NT2/D1 (cell line): ENCODE measurements at regions not wholly inside any gene's neighbourhood (a gene's known extent, or its start where the extent isn't known, plus 50 kb on each side); places are given as distances from the start of the nearest gene placed in this dataset.

Experiments used
- DNase-seq: peaks from one replicate; pipeline ENCODE4 v3.0.0-alpha.2; 2011; ENCODE audit warnings: low read depth, low spot score
- H3K27me3 ChIP-seq: 2 replicates; pipeline ENCODE4 v1.6.0; 2011; ENCODE audit warnings: mild to moderate bottlenecking; ENCODE audit not compliant: insufficient read length, insufficient read depth
- H3K36me3 ChIP-seq: 2 replicates; pipeline ENCODE4 v1.6.1; 2011; ENCODE audit warnings: mild to moderate bottlenecking, low read length, mixed read lengths; ENCODE audit not compliant: insufficient read depth, insufficient read length
- H3K4me1 ChIP-seq: 2 replicates; pipeline ENCODE4 v1.5.1; 2011; ENCODE audit not compliant: insufficient read depth, insufficient read length
- H3K4me3 ChIP-seq: 2 replicates; pipeline ENCODE4 v1.5.1; 2011; ENCODE audit warnings: low read depth; ENCODE audit not compliant: insufficient read length
- H3K9ac ChIP-seq: 2 replicates; pipeline ENCODE4 v1.6.0; 2011; ENCODE audit warnings: low read depth; ENCODE audit not compliant: insufficient read length
- H3K9me3 ChIP-seq: 2 replicates; pipeline ENCODE4 v1.5.1; 2011; ENCODE audit warnings: mild to moderate bottlenecking, low read length; ENCODE audit not compliant: insufficient read depth
- SUZ12 ChIP-seq: IDR thresholded peaks from 2 replicates; pipeline ENCODE4 v1.6.1; 2011; ENCODE audit not compliant: insufficient read length, insufficient read depth; ENCODE audit errors: extremely low read depth
- YY1 ChIP-seq: IDR thresholded peaks from 2 replicates; pipeline ENCODE4 v1.6.1; 2011; ENCODE audit not compliant: insufficient read length, insufficient read depth
- ZNF274 ChIP-seq: IDR thresholded peaks from 2 replicates; pipeline ENCODE4 v1.6.1; 2011; ENCODE audit warnings: mild to moderate bottlenecking, low read depth, low read length

DNA sequence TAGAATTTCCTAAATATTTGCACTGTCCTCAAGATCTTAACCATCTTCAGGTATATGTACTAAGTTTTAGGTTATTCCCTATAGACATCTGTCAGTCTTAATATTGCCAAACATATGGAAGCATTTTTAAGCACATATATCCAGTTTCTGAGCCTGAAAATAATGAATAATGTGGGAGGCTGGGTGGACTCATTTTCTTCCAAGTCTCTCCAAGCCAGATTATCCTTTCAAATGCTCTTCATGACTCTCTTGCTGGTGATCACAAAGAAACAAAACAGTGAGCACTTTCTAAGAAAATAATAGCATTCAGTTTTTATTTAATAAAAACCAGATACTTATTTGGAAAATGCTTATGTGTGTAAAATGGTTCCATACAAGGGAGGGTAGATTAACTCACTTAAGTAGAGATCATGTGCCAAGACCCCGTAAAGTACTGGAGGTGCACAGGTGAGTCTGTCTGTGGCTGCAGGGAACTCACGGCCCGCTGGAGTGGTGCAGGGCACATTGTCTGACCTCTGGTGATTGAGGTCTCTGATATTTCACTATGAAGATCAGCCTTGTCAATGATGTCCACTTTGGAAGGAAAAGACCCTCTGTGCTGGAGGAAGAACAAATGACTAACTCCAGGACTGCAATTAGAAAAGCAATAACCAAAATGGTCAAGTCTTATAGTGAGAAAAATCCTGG lies 161.6 kb downstream of the TMEM18 start:
- DNase-seq, result no peak
- TF ChIP-seq ZNF274, result no peak
- H3K36me3 ChIP-seq, result no peaks in the 10 kb centered on the region
- H3K9me3 ChIP-seq, result peaks cover 4% of the 10 kb centered on the region; the same call in 1 of the 2 replicates
- H3K9ac ChIP-seq, result no peak overlapping the region
- no peaks in the 10 kb centered on the region for H3K4me1 ChIP-seq
- no peak overlapping the region for H3K4me3 ChIP-seq
- peaks cover 5% of the 10 kb centered on the region for H3K27me3 ChIP-seq

DNA sequence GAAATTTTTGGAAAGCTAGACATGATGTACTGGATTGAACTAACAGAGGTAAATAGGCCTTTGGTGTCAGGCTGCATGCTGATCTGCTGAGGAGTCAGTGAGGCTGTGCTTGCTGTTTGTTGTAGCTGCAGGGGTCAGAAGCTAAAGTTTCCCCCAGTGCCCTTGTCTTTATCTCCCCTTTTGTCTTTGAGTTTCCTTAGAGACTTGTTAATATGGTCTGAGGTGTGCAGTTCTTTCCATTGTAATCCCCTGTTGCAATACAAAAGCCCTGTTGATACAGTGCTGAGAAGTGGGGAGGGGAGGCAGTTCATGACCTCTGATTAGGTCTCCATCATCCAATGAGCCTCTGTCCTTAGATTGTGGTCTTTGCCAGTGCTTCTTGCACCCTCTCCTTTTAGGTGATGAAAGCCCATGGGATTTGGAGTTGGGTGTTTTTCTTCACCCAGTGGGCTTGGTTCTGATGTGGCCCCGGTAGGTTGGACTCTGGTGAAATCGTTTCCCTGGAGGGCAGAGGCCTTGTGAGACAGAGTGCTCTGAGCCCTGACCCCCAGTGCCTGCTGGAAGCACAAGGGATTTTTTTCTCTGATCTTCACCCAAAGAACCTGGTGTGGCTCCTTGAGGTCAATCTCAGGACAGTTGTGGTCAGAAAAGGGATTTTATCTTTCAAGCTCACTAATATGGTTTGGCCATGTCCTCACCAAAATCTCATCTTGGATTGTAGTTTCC lies 163.1 kb downstream of the TMEM18 start:
- H3K9ac ChIP-seq, result no peak overlapping the region
- no peaks in the 10 kb centered on the region for H3K4me1 ChIP-seq
- peak; percentile 64 for DNase-seq
- no peak overlapping the region for H3K4me3 ChIP-seq
- H3K27me3 ChIP-seq, result peaks cover 5% of the 10 kb centered on the region
- no peak for TF ChIP-seq SUZ12
- TF ChIP-seq YY1, result no peak
- TF ChIP-seq ZNF274, result no peak
- H3K9me3 ChIP-seq, result peaks cover 12% of the 10 kb centered on the region; the same call in 1 of the 2 replicates
- no peaks in the 10 kb centered on the region for H3K36me3 ChIP-seq

DNA sequence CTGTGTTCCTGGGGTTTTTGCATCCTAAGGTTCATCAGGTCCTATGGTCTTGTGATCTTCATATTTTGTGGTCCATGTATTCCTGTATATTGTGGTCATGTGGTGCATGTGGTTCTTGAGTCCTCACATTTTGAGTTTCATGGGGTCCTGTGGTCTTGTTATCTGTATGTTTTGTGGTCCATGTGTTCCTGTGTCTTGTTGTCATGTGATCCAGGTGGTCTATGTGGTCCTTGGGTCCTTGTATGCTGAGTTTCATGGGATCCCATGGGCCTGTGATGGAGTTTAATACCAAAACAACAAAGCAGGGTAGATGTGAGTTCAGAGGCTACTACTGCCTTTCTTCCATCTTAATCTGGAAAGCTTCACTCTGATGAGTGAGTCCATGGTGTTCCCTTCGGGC lies 166.4 kb downstream of the TMEM18 start:
- H3K36me3 ChIP-seq, result no peaks in the 10 kb centered on the region
- DNase-seq, result no peak
- H3K4me3 ChIP-seq, result no peak overlapping the region
- H3K9me3 ChIP-seq, result peaks cover 12% of the 10 kb centered on the region; the same call in 1 of the 2 replicates
- no peak overlapping the region for H3K9ac ChIP-seq
- H3K27me3 ChIP-seq, result peaks cover 5% of the 10 kb centered on the region
- TF ChIP-seq SUZ12 (no peak), ZNF274 (no peak), YY1 (no peak)
- no peaks in the 10 kb centered on the region for H3K4me1 ChIP-seq

DNA sequence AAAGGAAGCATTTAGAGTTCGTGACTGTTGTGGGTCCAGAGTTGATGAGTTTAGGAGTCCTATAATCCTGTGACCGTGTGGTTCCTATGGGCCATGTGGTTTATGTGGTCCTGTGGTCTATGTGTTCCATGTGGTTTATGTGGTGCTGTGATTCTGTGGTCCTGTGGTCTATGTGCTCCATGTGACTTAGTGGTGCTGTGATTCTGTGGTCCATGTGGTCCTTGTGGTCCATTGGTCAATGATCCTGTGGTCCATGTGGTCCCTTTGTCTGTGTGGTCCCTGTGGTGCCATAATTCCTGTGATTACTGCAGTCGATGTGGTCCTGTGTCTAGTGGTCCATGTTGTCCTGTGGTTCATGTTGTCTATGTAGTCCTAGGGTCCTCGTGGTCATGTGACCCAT lies 167.3 kb downstream of the TMEM18 start:
- DNase-seq, result no peak
- TF ChIP-seq ZNF274 (no peak), SUZ12 (no peak), YY1 (no peak)
- Histone ChIP-seq H3K9ac (no peak overlapping the region), H3K9me3 (peaks cover 12% of the 10 kb centered on the region; the same call in 1 of the 2 replicates), H3K4me1 (no peaks in the 10 kb centered on the region), H3K4me3 (no peak overlapping the region), H3K36me3 (no peaks in the 10 kb centered on the region), H3K27me3 (peaks cover 4% of the 10 kb centered on the region)

DNA sequence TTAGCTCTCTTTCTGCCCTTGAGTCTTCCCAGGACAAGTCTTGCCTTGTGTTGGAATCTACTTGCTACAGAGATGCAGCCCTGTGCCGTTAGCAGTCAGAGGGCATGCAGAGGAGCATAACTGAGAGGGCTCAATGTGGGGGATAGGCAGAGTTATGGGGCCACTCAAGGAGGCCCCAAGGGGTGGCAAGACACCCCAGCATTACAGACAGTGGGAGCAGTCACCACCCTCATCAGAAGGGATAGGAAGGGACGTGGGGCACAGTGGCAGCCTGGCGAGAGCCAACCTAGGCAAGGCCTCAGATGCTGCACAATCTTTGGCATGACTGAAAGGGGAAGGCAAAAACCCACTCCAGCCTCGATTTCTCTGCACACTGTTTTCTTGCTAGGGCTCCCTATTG lies 169.1 kb downstream of the TMEM18 start:
- H3K4me1 ChIP-seq, result no peaks in the 10 kb centered on the region
- no peak for TF ChIP-seq ZNF274
- TF ChIP-seq YY1, result no peak
- TF ChIP-seq SUZ12, result no peak
- no peak overlapping the region for H3K4me3 ChIP-seq
- peaks cover 14% of the 10 kb centered on the region; the same call in 1 of the 2 replicates for H3K9me3 ChIP-seq
- peaks cover 4% of the 10 kb centered on the region for H3K27me3 ChIP-seq
- H3K36me3 ChIP-seq, result no peaks in the 10 kb centered on the region
- no peak overlapping the region for H3K9ac ChIP-seq
- DNase-seq, result no peak

DNA sequence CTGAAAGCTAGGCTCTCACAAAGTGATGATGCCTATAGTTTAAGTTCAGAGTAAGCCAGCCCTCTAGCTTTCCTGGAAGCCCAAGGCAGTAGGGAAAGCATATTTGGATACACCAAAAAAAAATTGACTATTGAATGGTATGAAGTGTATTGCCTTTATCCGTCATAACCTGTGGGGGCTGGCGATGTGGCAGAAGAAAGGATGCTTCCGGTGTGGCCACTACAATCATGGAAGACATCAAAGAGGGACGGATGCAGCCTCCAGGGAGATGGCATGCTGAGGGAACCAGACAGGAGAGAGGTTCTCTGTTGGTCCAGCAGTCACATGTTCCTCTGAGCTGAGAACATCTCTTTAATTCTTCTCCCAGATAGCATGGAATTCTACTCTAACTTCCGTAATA lies 170.3 kb downstream of the TMEM18 start:
- no peak for DNase-seq
- TF ChIP-seq YY1 (no peak), SUZ12 (no peak), ZNF274 (no peak)
- Histone ChIP-seq H3K27me3 (peaks cover 4% of the 10 kb centered on the region), H3K4me3 (no peak overlapping the region), H3K9me3 (peaks cover 16% of the 10 kb centered on the region; the same call in 1 of the 2 replicates), H3K9ac (no peak overlapping the region), H3K36me3 (no peaks in the 10 kb centered on the region), H3K4me1 (no peaks in the 10 kb centered on the region)

DNA sequence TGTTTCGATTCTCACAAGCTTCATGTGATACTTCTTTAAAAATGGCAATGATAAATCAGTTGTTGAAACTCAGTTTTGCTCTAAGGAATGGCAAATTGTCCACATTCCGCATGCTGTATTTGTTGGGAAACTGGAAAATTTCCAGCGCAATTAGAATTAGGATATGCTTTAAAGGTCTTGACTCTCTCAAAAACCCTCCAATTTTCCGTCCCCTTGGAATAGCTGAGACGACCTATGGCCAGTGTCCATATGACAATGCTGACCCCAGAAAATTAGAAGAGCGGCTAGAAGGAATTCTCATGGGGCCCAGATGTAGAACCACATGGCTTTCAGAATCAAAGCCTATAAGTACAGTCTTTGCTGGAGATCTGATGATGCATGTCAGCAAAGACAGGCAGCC lies 170.8 kb downstream of the TMEM18 start:
- Histone ChIP-seq H3K4me1 (no peaks in the 10 kb centered on the region), H3K27me3 (peaks cover 4% of the 10 kb centered on the region), H3K36me3 (no peaks in the 10 kb centered on the region), H3K9me3 (peaks cover 16% of the 10 kb centered on the region; the same call in 1 of the 2 replicates), H3K9ac (no peak overlapping the region), H3K4me3 (no peak overlapping the region)
- no peak for DNase-seq
- TF ChIP-seq ZNF274 (no peak), SUZ12 (no peak), YY1 (no peak)
